Aorta (tissue), 5 donors: ENCODE measurements at regions not wholly inside any gene's neighbourhood (a gene's known extent, or its start where the extent isn't known, plus 50 kb on each side); places are given as distances from the start of the nearest gene placed in this dataset.

Experiments
- ATAC-seq: fragments of 200-7000 bp; cut with Tn5 transposase; one replicate; pipeline ENCODE4 v1.9.1; 2022; ENCODE audit warnings: moderate library complexity; ENCODE audit not compliant: low FRiP score
- DNase-seq, 2 donors: peaks; one replicate each; pipeline ENCODE4 v3.0.0-alpha.2; 2020
- H3K27ac ChIP-seq, 2 donors: one replicate each; pipeline ENCODE4 v1.5.1; 2013; ENCODE audit warnings: low read length in 2 of 2, mild to moderate bottlenecking in 2 of 2, moderate library complexity in 2 of 2, control low read depth in 1 of 2, inconsistent platforms in 1 of 2, low read depth in 1 of 2
- H3K27me3 ChIP-seq, 2 donors: one replicate each; pipeline ENCODE4 v1.6.1; 2013; ENCODE audit warnings: control low read depth in 1 of 2, low read length in 1 of 2, mild to moderate bottlenecking in 1 of 2, moderate library complexity in 1 of 2; ENCODE audit not compliant: insufficient read depth in 2 of 2, control insufficient read depth in 1 of 2
- H3K36me3 ChIP-seq, 2 donors: one replicate each; pipeline ENCODE4 v1.6.1; 2013; ENCODE audit warnings: control low read depth in 1 of 2, low read length in 1 of 2, mild to moderate bottlenecking in 1 of 2; ENCODE audit not compliant: insufficient read depth in 2 of 2, control insufficient read depth in 1 of 2
- H3K4me1 ChIP-seq, 2 donors: one replicate each; pipeline ENCODE4 v1.6.1; 2013; ENCODE audit warnings: low read length in 2 of 2, control low read depth in 1 of 2, mild to moderate bottlenecking in 1 of 2, moderate library complexity in 1 of 2; ENCODE audit not compliant: insufficient read depth in 2 of 2, control insufficient read depth in 1 of 2
- H3K4me3 ChIP-seq, 2 donors: one replicate each; pipeline ENCODE4 v1.5.1; 2013; ENCODE audit warnings: low read length in 2 of 2, control low read depth in 1 of 2, mild to moderate bottlenecking in 1 of 2
- H3K9me3 ChIP-seq: one replicate; pipeline ENCODE4 v1.6.1; 2013; ENCODE audit warnings: mild to moderate bottlenecking, low read length; ENCODE audit not compliant: control insufficient read depth
- WGBS, 2 donors: extraction: QIAGEN DNeasy Blood & Tissue Kit; methylation state at CpG; one replicate each; pipeline ENCODE4 v1.1.7; 2013; 5-methylcytosine and 5-hydroxymethylcytosine counted together
- intact Hi-C, 2 donors: fragments of 100-400 bp; cut with DNase I; formaldehyde crosslinking; loops; one replicate each; pipeline versions ENCODE4 v1.14.2 to v1.15.0; 2022
- donor health status: healthy with polysubstance abuse.
- donor health status: Bipolar disorder and iron deficiency.
- donor health status: DM: no; HTN: no; CAD: no.
- donor health status: DM: no; HTN: no; CAD: no.
- donor health status: DM: yes; HTN: yes; CAD: no.

DNA sequence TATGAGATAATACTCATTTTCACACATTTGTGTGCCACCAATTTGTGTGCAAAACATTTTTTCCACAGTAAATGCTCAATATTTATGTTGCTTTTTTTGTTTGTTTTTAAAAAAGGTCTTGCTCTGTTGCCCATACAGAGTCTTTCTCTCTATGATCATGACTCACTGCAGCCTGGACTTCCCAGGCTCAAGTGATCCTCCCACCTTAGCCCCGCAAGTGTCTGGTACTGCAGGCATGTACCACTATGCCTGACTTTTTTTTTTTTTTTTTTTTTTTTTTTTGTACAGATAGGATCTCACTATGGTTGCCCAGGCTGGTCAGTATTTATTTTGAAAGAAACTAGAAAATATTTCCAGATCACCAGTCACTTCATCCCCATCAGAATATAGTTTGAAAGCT is 297.8 kb upstream of the GYPC start:
- no peaks in the 10 kb centered on the region for H3K36me3 ChIP-seq
- no peak overlapping the region for H3K4me3 ChIP-seq
- WGBS, 2 donors, result 85 to 88% methylated on average over 1 of the region's 1 CpG
- no peaks in the 10 kb centered on the region for H3K4me1 ChIP-seq
- intact Hi-C loops, result no loop called here
- H3K27ac ChIP-seq, result no peak overlapping the region
- DNase-seq, result no peak
- no peak for ATAC-seq
- no peaks in the 10 kb centered on the region for H3K27me3 ChIP-seq
- H3K9me3 ChIP-seq, result no peaks in the 10 kb centered on the region

- H3K27ac ChIP-seq, result no peak overlapping the region
- no peaks in the 10 kb centered on the region for H3K27me3 ChIP-seq
- no peak overlapping the region for H3K4me3 ChIP-seq
- ATAC-seq (no peak), DNase-seq (no peak)
- H3K36me3 ChIP-seq, result no peaks in the 10 kb centered on the region
- no peaks in the 10 kb centered on the region for H3K9me3 ChIP-seq
- intact Hi-C loops, result no loop called here
- H3K4me1 ChIP-seq, result no peaks in the 10 kb centered on the region
Observed at GRCh38 chr2:126359494-126359893, 296.5 kb upstream of the GYPC start.

GRCh38 chr2:126367361-126367760 is 288.6 kb upstream of the GYPC start:
- intact Hi-C loops, result no loop called here
- DNase-seq (no peak), ATAC-seq (no peak)
- no peaks in the 10 kb centered on the region for H3K4me1 ChIP-seq
- no peak overlapping the region for H3K27ac ChIP-seq
- 60 to 88% methylated on average over 3 of the region's 3 CpGs for WGBS, 2 donors
- H3K9me3 ChIP-seq, result no peaks in the 10 kb centered on the region
- H3K36me3 ChIP-seq, result no peaks in the 10 kb centered on the region
- no peaks in the 10 kb centered on the region for H3K27me3 ChIP-seq
- no peak overlapping the region for H3K4me3 ChIP-seq

DNA sequence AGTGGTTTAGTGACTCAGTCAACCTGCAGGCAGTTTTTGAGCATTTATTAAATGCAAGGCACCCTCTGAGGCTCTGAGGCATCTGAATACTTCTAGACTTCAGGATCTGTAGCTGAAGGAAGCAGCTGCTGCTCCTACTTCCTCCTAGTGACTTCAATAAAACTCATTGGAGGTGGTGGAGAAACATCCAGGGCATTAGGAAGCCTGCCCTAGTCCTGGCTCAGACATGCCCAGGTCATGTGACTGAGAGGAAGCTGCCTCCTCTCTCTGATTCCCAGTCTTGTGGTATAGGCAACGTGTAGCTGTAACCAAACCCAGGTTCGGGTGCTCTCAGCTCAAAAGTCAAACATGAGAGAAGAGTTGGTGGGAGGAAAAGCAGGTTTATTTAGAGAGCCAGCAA is 287.2 kb upstream of the GYPC start:
- Histone ChIP-seq H3K4me3 (no peak overlapping the region), H3K36me3 (no peaks in the 10 kb centered on the region), H3K9me3 (no peaks in the 10 kb centered on the region), H3K4me1 (no peaks in the 10 kb centered on the region), H3K27me3 (no peaks in the 10 kb centered on the region), H3K27ac (no peak overlapping the region)
- WGBS, 2 donors, result 79 to 80% methylated on average over 2 of the region's 2 CpGs
- intact Hi-C loops, result no loop called here
- DNase-seq, result no peak
- ATAC-seq, result no peak

- intact Hi-C loops, result no loop called here
- no peak for DNase-seq
- H3K4me3 ChIP-seq, result no peak overlapping the region
- no peaks in the 10 kb centered on the region for H3K4me1 ChIP-seq
- no peak overlapping the region for H3K27ac ChIP-seq
- WGBS, 2 donors, result 12 to 19% methylated on average over 2 of the region's 2 CpGs
- no peak for ATAC-seq
- no peaks in the 10 kb centered on the region for H3K9me3 ChIP-seq
- no peaks in the 10 kb centered on the region for H3K27me3 ChIP-seq
- no peaks in the 10 kb centered on the region for H3K36me3 ChIP-seq
Observed at GRCh38 chr2:126370201-126370600, 285.8 kb upstream of the GYPC start.

DNA sequence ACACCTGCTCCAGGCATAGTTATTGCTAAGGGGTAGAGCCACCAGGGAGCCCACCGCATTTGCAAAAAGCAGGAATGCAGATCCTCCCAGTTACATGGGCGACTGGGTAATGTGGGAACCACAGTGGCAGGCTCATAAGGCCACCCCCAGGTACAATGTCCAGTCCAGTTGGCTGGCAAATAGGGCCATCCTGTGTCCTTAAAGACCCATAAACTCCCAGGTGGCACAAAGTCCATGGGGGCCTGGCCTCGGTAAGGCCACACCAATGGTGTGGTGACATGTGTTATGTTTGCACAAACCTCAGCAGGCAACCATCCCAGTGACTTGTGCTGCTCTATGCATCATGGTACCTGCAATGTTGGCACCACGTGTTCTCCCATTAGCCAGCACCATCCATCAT is 283.6 kb upstream of the GYPC start:
- intact Hi-C loops, result no loop called here

GRCh38 chr2:126378176-126378575 is 277.8 kb upstream of the GYPC start:
- H3K27ac ChIP-seq, result no peak overlapping the region
- intact Hi-C loops, result no loop called here
- no peaks in the 10 kb centered on the region for H3K36me3 ChIP-seq
- H3K9me3 ChIP-seq, result no peaks in the 10 kb centered on the region
- no peak for DNase-seq
- no peak for ATAC-seq
- no peak overlapping the region for H3K4me3 ChIP-seq
- WGBS, 2 donors, result 88 to 92% methylated on average over 1 of the region's 1 CpG
- no peaks in the 10 kb centered on the region for H3K27me3 ChIP-seq
- no peaks in the 10 kb centered on the region for H3K4me1 ChIP-seq

More for the DNA sequence above, 283.6 kb upstream of the GYPC start:
- H3K27ac ChIP-seq, result no peak overlapping the region
- ATAC-seq, result no peak
- no peaks in the 10 kb centered on the region for H3K4me1 ChIP-seq
- no peaks in the 10 kb centered on the region for H3K9me3 ChIP-seq
- WGBS, 2 donors, result 92 to 96% methylated on average over 4 of the region's 4 CpGs
- H3K4me3 ChIP-seq, result no peak overlapping the region
- no peaks in the 10 kb centered on the region for H3K27me3 ChIP-seq
- no peak for DNase-seq
- no peaks in the 10 kb centered on the region for H3K36me3 ChIP-seq

DNA sequence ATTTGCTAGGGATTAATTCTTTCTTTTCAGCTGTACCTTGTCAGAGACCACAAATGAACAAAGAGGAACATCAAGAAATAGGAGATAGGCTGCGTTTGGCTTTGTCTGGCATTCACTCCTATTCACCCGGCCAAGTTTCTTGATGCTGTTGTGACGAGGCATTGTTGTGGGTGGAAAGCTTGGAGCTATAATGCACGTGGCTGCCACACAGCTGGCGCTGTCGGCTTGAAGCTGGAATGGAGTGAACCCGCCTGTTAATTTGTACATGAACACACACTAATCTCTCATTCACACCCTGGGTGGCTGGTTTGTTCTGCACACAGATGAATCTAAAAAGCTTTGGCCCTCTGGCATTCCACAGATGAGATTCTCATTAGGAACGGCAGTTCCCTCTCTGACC is 274.9 kb upstream of the GYPC start:
- 20 to 27% methylated on average over 8 of the region's 8 CpGs for WGBS, 2 donors
- intact Hi-C loops, result no loop called here
- no peaks in the 10 kb centered on the region for H3K4me1 ChIP-seq
- no peaks in the 10 kb centered on the region for H3K27me3 ChIP-seq
- no peak overlapping the region for H3K4me3 ChIP-seq
- H3K9me3 ChIP-seq, result no peaks in the 10 kb centered on the region
- DNase-seq, result no peak
- no peak overlapping the region for H3K27ac ChIP-seq
- no peak for ATAC-seq
- H3K36me3 ChIP-seq, result no peaks in the 10 kb centered on the region

- H3K27me3 ChIP-seq, result no peaks in the 10 kb centered on the region
- intact Hi-C loops, result no loop called here
- no peaks in the 10 kb centered on the region for H3K36me3 ChIP-seq
- ATAC-seq, result no peak
- DNase-seq, result no peak
- 84 to 85% methylated on average over 5 of the region's 5 CpGs for WGBS, 2 donors
- H3K4me3 ChIP-seq, result no peak overlapping the region
- H3K4me1 ChIP-seq, result no peaks in the 10 kb centered on the region
- no peaks in the 10 kb centered on the region for H3K9me3 ChIP-seq
- H3K27ac ChIP-seq, result no peak overlapping the region
Observed at GRCh38 chr2:126382998-126383397, 273.0 kb upstream of the GYPC start.

DNA sequence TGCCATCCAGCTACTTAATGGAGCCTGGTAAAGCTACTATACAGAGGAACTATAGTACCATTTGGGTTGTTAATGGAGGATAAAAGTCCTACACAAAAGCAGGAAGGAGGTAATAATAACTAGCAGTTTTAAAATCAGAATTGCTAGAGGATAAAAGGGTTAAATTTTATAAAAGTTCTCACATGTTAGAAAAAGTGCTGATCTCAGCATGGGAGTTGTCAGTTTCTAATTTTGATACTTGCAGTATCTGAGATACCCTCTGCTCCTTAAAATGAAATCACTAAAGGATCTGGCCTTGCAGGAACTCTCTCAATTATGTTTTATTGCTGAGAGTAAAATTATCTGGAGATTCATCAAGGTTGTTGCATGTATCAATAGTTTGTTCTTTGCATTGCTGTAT is 272.2 kb upstream of the GYPC start:
- Histone ChIP-seq H3K9me3 (peaks cover 2% of the 10 kb centered on the region), H3K4me1 (no peaks in the 10 kb centered on the region), H3K27ac (no peak overlapping the region), H3K4me3 (no peak overlapping the region), H3K36me3 (no peaks in the 10 kb centered on the region), H3K27me3 (no peaks in the 10 kb centered on the region)
- intact Hi-C loops, result no loop called here
- DNase-seq (no peak), ATAC-seq (no peak)
